ENCODE measurements at regions not wholly inside any gene's neighbourhood (a gene's known extent, or its start where the extent isn't known, plus 50 kb on each side); places are given as distances from the start of the nearest gene placed in this dataset.

DNA sequence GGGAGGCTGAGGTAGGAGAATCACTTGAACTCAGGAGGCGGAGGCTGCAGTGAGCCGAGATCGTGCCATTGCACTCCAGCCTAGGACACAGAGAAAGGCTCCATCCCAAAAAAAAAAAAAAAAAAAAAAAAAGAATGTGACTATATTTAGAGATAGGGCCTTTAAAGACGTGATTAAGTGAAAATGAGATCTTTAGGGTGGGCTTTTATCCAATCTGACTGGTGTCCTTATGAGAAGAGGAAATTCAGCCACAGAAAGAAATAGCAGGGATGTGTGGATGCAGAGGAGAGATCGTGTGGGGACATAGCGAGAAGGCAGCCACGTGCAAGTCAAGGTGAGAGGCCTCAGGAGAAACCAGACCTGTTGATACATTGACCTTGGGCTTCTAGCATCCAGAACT lies 69.9 kb upstream of the ACSL3 start:
- no peak overlapping the region for H3K4me3 ChIP-seq
- peaks cover 0 to 40% (median 15%) of the 10 kb centered on the region in 4 donors for H3K4me1 ChIP-seq
- no peak overlapping the region for H3K27ac ChIP-seq
- no peak for ATAC-seq
- no peaks in the 10 kb centered on the region for H3K27me3 ChIP-seq
- no peaks in the 10 kb centered on the region for H3K36me3 ChIP-seq
- WGBS (ENCODE audit: insufficient coverage, low coverage, low lambda C conversion rate, missing lambda C conversion rate): 91% methylated on average over 5 of the region's 7 CpGs
- TF ChIP-seq, protein P1, sequence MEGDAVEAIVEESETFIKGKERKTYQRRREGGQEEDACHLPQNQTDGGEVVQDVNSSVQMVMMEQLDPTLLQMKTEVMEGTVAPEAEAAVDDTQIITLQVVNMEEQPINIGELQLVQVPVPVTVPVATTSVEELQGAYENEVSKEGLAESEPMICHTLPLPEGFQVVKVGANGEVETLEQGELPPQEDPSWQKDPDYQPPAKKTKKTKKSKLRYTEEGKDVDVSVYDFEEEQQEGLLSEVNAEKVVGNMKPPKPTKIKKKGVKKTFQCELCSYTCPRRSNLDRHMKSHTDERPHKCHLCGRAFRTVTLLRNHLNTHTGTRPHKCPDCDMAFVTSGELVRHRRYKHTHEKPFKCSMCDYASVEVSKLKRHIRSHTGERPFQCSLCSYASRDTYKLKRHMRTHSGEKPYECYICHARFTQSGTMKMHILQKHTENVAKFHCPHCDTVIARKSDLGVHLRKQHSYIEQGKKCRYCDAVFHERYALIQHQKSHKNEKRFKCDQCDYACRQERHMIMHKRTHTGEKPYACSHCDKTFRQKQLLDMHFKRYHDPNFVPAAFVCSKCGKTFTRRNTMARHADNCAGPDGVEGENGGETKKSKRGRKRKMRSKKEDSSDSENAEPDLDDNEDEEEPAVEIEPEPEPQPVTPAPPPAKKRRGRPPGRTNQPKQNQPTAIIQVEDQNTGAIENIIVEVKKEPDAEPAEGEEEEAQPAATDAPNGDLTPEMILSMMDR (IDR thresholded peaks at IDR 0.05): no peak
- TF ChIP-seq POLR2A (IDR thresholded peaks at IDR 0.05): no peak
- DNase-seq: no peak
- no peaks in the 10 kb centered on the region for H3K9me3 ChIP-seq
- intact Hi-C loops (cut with DNase I): loop anchor here in 1 of 2 donors (10.0 kb wide), 1 partner anchor 74 kb away; the partner anchor contains the start of gene ACSL3

DNA sequence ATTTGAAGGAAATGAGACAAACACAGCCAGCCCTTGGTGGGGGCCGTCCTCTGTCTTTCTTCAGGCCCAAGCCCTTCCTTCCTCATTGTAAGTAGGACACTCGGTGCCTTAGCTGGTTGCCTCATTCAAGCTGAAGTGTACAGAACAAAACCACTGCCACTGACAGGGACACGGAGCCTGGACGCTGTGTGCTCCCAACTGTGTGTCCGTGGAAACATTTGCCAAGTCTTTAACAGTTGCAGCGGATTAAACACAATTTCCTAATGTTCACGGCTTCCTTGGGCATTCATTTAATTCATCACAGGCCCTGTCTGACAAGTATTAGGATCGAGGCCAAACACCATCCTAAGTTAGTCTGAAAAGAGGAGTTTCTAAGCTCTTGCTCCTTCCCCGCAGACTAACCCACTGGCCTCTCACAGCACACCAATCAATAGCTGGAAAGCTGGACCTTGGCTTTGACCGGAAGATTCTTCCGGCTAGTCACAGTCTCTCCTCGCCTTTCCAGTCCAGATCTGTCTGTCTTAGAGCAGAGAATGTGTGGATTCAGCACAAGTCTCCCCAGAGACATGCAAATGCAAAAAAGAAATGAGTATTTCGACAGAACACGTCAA lies 68.7 kb upstream of the ACSL3 start:
- Histone ChIP-seq H3K27me3 (no peaks in the 10 kb centered on the region), H3K36me3 (no peaks in the 10 kb centered on the region), H3K27ac (peak overlapping the region; percentile 18 to 45 (median 23)), H3K4me1 (peaks cover 0 to 48% (median 20%) of the 10 kb centered on the region in 4 donors), H3K4me3 (peak overlapping the region in 1 of 3 donors; percentile 8), H3K9me3 (no peaks in the 10 kb centered on the region)
- DNase-seq (peak; percentile 43 to 68 (median 59)), ATAC-seq (peak; percentile 33 to 75 (median 56))
- WGBS (ENCODE audit: insufficient coverage, low coverage, low lambda C conversion rate, missing lambda C conversion rate): 28% methylated on average over 9 of the region's 14 CpGs
- intact Hi-C loops (cut with DNase I): loop anchor here in 1 of 2 donors (10.0 kb wide), 1 partner anchor 73 kb away; the partner anchor contains the start of gene ACSL3
- TF ChIP-seq POLR2A (IDR thresholded peaks at IDR 0.05): no peak
- TF ChIP-seq, protein P1 (IDR thresholded peaks at IDR 0.05): no peak

DNA sequence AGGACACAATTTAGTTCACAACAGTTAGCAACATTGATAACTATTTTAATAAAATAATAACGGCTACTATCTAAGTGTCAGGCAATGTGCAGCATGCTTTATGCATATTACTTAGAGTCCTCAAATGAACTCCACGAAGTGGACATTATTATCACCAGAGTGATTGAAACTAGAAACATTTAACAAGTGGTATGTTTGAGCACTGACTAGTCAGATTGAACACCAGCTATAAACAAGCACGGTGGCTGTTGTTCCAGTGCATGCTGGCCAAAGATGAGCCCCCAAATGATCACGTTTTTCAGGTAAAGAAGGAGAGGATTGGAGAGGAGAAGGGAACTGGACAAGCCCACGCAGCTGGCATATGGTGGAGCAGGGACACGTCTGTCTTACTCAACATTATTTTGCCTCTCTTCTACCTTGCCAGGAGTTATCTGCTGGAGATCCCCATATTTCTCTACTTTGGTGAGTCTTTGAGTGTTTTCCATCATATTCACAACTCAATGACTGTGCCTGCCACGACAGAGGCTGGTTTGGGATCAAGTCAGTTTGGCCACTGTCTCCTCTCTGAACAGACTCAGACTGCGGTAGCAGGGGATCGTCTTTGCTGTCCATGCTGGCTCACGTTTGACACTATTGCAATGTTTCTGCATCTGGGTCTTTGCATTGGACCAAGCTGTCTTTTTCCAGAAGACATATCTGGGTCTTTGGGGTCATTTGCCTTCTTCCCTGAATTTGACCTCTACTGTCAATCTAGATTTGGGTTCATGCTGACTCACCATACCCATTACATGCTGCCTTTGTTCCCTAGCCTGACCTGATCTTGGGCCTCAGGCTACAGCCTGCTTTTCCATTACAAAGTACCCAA lies 66.0 kb upstream of the ACSL3 start:
- DNase-seq (no peak), ATAC-seq (no peak)
- H3K27me3 ChIP-seq: no peaks in the 10 kb centered on the region
- no peak for TF ChIP-seq POLR2A (IDR thresholded peaks at IDR 0.05)
- TF ChIP-seq, protein P1 (IDR thresholded peaks at IDR 0.05): no peak
- no peaks in the 10 kb centered on the region for H3K36me3 ChIP-seq
- intact Hi-C loops (cut with DNase I): loop anchor here in 1 of 2 donors (10.0 kb wide), 1 partner anchor 70 kb away; the partner anchor contains the start of gene ACSL3
- H3K4me1 ChIP-seq: peaks cover 0 to 48% (median 21%) of the 10 kb centered on the region in 4 donors
- H3K27ac ChIP-seq: peak overlapping the region in 1 of 3 donors; percentile 79
- H3K9me3 ChIP-seq: no peaks in the 10 kb centered on the region
- no peak overlapping the region for H3K4me3 ChIP-seq
- whole genome bisulfite sequencing (ENCODE audit: insufficient coverage, low coverage, low lambda C conversion rate, missing lambda C conversion rate): 79% methylated on average over 8 of the region's 10 CpGs

DNA sequence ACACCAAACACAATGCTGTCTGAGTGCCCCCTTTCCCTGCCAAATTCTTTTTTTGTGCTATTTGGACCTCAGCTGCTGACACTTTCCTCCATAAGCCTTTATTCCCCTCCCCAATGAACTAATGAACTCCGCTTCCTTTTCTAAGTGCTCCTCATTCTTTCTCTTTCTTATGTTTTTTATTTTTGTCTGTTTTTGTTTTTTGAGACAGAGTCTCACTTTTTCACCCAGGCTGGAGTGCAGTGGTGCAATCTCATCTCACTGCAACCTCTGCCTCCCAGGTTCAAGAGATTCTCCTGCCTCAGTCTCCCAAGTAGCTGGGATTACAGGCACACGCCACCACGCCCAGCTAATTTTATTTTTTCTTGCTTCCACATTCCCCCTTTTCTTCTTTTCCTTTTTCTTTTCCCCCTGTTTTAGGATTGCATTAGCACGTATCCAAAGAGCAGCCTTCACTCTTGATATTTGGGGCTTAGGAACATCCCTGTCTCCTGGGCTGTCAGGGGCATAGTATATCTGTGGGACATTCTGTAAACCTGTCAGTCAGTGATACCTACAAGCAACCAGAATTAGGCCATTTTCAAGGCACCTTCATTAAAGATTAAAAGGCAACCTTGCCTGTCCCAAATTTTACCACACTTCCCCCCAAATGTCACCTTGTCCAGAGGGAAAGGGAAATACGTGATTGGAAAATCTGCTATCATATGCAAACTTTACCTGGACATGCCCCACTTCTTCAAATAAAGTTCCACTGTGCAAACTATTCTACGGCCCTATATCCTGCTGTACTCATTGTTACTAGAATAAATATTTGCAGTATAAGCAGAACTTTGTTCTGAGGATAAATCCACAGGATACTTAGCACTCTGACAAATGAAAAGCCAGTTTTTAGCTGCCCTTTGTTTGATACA lies 65.1 kb upstream of the ACSL3 start:
- Histone ChIP-seq H3K27me3 (no peaks in the 10 kb centered on the region), H3K4me1 (peaks cover 0 to 46% (median 20%) of the 10 kb centered on the region in 4 donors), H3K27ac (peak overlapping the region; percentile 45 to 79 (median 54)), H3K4me3 (peak overlapping the region in 1 of 3 donors; percentile 15), H3K9me3 (no peaks in the 10 kb centered on the region), H3K36me3 (no peaks in the 10 kb centered on the region)
- TF ChIP-seq POLR2A (IDR thresholded peaks at IDR 0.05): no peak
- TF ChIP-seq, protein P1 (IDR thresholded peaks at IDR 0.05): no peak
- DNase-seq (no peak), ATAC-seq (peak; percentile 71 to 81 (median 76))
- 63% methylated on average over 6 of the region's 6 CpGs for WGBS (ENCODE audit: insufficient coverage, low coverage, low lambda C conversion rate, missing lambda C conversion rate)
- intact Hi-C loops (cut with DNase I): loop anchor here in 1 of 2 donors (10.0 kb wide), 1 partner anchor 69 kb away; the partner anchor contains the start of gene ACSL3

Data from right lobe of liver (tissue), 6 donors.